ENCODE measurements at regions not wholly inside any gene's neighbourhood (a gene's known extent, or its start where the extent isn't known, plus 50 kb on each side); places are given as distances from the start of the nearest gene placed in this dataset.

- TF ChIP-seq CTCF (IDR thresholded peaks at IDR 0.05) (no peak), POLR2AphosphoS5 (IDR thresholded peaks at IDR 0.05) (no peak), POLR2A (IDR thresholded peaks at IDR 0.05) (no peak)
Observed at GRCh38 chr5:14965815-14966214, 94.2 kb upstream of the ANKH start.
